Neural cell (in vitro differentiated cells): ENCODE measurements at regions not wholly inside any gene's neighbourhood (a gene's known extent, or its start where the extent isn't known, plus 50 kb on each side); places are given as distances from the start of the nearest gene placed in this dataset.
"Not testable (repeated sequence)": the region's sequence is repeated elsewhere in the genome, so short reads cannot be mapped to it uniquely, and the experiment has no call there.

Source experiments
- H2AFZ ChIP-seq: fragments of 200-600, 300-800 bp; sonication (generic), shearing (Covaris generic); 2 replicates; pipeline ENCODE4 v1.6.0; 2014; ENCODE audit warnings: low read depth, mild to moderate bottlenecking, antibody characterized with exemption, low read length, moderate library complexity
- H3F3A ChIP-seq: fragments of 200-600 bp; shearing (Covaris generic); 2 replicates; pipeline ENCODE4 v1.6.1; 2016; ENCODE audit warnings: mild to moderate bottlenecking, moderate library complexity, mixed read lengths, antibody characterized with exemption, low read length; ENCODE audit not compliant: insufficient read depth, poor library complexity, severe bottlenecking
- H3K27ac ChIP-seq: fragments of 200-600, 300-800 bp; sonication (generic), shearing (Covaris generic); 2 replicates; pipeline ENCODE4 v1.5.1; 2014; ENCODE audit warnings: mild to moderate bottlenecking, low read length, moderate library complexity
- H3K27me3 ChIP-seq: fragments of 300-800, 200-600 bp; sonication (generic), shearing (Covaris generic); 2 replicates; pipeline ENCODE4 v1.6.0; 2014; ENCODE audit warnings: mild to moderate bottlenecking, low read depth, low read length, moderate library complexity; ENCODE audit not compliant: insufficient read depth
- H3K36me3 ChIP-seq: fragments of 300-800, 200-600 bp; sonication (generic), shearing (Covaris generic); 2 replicates; pipeline ENCODE4 v1.5.1; 2014; ENCODE audit warnings: mild to moderate bottlenecking, antibody characterized with exemption, low read length, moderate library complexity; ENCODE audit not compliant: insufficient read depth
- H3K4me2 ChIP-seq: fragments of 300-800, 200-600 bp; sonication (generic), shearing (Covaris generic); 2 replicates; pipeline ENCODE4 v1.6.0; 2014; ENCODE audit warnings: mild to moderate bottlenecking, low read length
- H3K4me3 ChIP-seq: fragments of 300-800, 200-600 bp; sonication (generic), shearing (Covaris generic); 2 replicates; pipeline ENCODE4 v1.5.1; 2014; ENCODE audit warnings: mild to moderate bottlenecking, low read length, moderate library complexity
- H3K79me2 ChIP-seq: fragments of 200-600 bp; shearing (Covaris generic); replicated peaks from 2 replicates; pipeline ENCODE4 v1.6.0; 2014; ENCODE audit warnings: mild to moderate bottlenecking, low read length, moderate library complexity; ENCODE audit not compliant: insufficient read depth
- H3K9ac ChIP-seq: fragments of 300-800, 200-600 bp; sonication (generic), shearing (Covaris generic); 2 replicates; pipeline ENCODE4 v1.6.1; 2016; ENCODE audit warnings: mild to moderate bottlenecking, low read length, mixed read lengths
- H3K9me2 ChIP-seq: fragments of 200-600 bp; shearing (Covaris generic); 2 replicates; pipeline ENCODE4 v1.6.1; 2016; ENCODE audit warnings: mild to moderate bottlenecking, low read length, mixed read lengths; ENCODE audit not compliant: insufficient read depth
- H3K9me3 ChIP-seq: fragments of 200-600, 300-800 bp; sonication (generic), shearing (Covaris generic); 2 replicates; pipeline ENCODE4 v1.6.1; 2016; ENCODE audit warnings: mild to moderate bottlenecking, mixed run types, low read length, moderate library complexity, mixed read lengths
- H4K20me1 ChIP-seq: fragments of 200-600 bp; shearing (Covaris generic); 2 replicates; pipeline ENCODE4 v1.6.1; 2016; ENCODE audit warnings: mild to moderate bottlenecking, mixed run types; ENCODE audit not compliant: insufficient read depth
- CTCF ChIP-seq: fragments of 450-650 bp; IDR thresholded peaks from 2 replicates; pipeline ENCODE4 v1.5.1; 2014; ENCODE audit warnings: antibody characterized with exemption, mild to moderate bottlenecking, moderate library complexity; ENCODE audit not compliant: poor library complexity, severe bottlenecking
- EP300 ChIP-seq: fragments of 450-650 bp; conservative IDR thresholded peaks from 2 replicates; pipeline ENCODE4 v1.6.1; 2014; ENCODE audit warnings: antibody characterized with exemption, mild to moderate bottlenecking, moderate library complexity; ENCODE audit not compliant: poor library complexity, severe bottlenecking
- EZH2 ChIP-seq: fragments of 200-600, 300-800 bp; shearing (Covaris generic), sonication (generic); IDR thresholded peaks from 2 replicates; pipeline ENCODE4 v1.6.1; 2014; ENCODE audit warnings: antibody characterized with exemption, low read length, borderline replicate concordance, mild to moderate bottlenecking; ENCODE audit not compliant: insufficient read depth, poor library complexity, severe bottlenecking
- MXI1 ChIP-seq: fragments of 450-650 bp; conservative IDR thresholded peaks from 2 replicates; pipeline ENCODE4 v1.6.1; 2014; ENCODE audit warnings: antibody characterized with exemption, mild to moderate bottlenecking; ENCODE audit not compliant: poor library complexity, severe bottlenecking
- POLR2AphosphoS5 ChIP-seq: IDR thresholded peaks from 2 replicates; pipeline ENCODE4 v1.6.1; 2012
- RAD21 ChIP-seq: fragments of 450-650 bp; conservative IDR thresholded peaks from 2 replicates; pipeline ENCODE4 v1.6.1; 2014; ENCODE audit warnings: antibody characterized with exemption, mild to moderate bottlenecking, moderate library complexity
- REST ChIP-seq: IDR thresholded peaks from 2 replicates; pipeline ENCODE4 v1.6.1; 2012; ENCODE audit warnings: borderline replicate concordance
- SMC3 ChIP-seq: fragments of 450-650 bp; conservative IDR thresholded peaks from 2 replicates; pipeline ENCODE4 v1.6.1; 2014; ENCODE audit warnings: antibody characterized with exemption, mild to moderate bottlenecking, moderate library complexity; ENCODE audit not compliant: poor library complexity
- TAF1 ChIP-seq: IDR thresholded peaks from 2 replicates; pipeline ENCODE4 v1.6.1; 2012; ENCODE audit warnings: low read depth

- no peak overlapping the region for H3K4me3 ChIP-seq
- no peaks in the 10 kb centered on the region for H4K20me1 ChIP-seq
- H3K9me3 ChIP-seq, result no peaks in the 10 kb centered on the region
- TF ChIP-seq SMC3 (no peak), MXI1 (no peak), RAD21 (no peak), EP300 (no peak), TAF1 (no peak), REST (no peak), POLR2AphosphoS5 (no peak), CTCF (no peak), EZH2 (no peak)
- no peaks in the 10 kb centered on the region for H3F3A ChIP-seq
- no peaks in the 10 kb centered on the region for H3K36me3 ChIP-seq
- no peak overlapping the region for H2AFZ ChIP-seq
- no peaks in the 10 kb centered on the region for H3K79me2 ChIP-seq
- no peak overlapping the region for H3K4me2 ChIP-seq
- no peak overlapping the region for H3K27ac ChIP-seq
- H3K27me3 ChIP-seq, result no peaks in the 10 kb centered on the region
- H3K9me2 ChIP-seq, result no peaks in the 10 kb centered on the region
- no peak overlapping the region for H3K9ac ChIP-seq
Observed at GRCh38 chrX:121763671-121764070, 716.3 kb downstream of the GLUD2 start.

- not testable (repeated sequence) for H3K79me2 ChIP-seq, H2AFZ ChIP-seq, H3K27me3 ChIP-seq, H3K4me3 ChIP-seq, H3K9me3 ChIP-seq, H3K27ac ChIP-seq, H3K36me3 ChIP-seq, H4K20me1 ChIP-seq, H3K9ac ChIP-seq, H3K4me2 ChIP-seq, H3K9me2 ChIP-seq, H3F3A ChIP-seq
Observed at GRCh38 chrX:121768210-121768609, 720.8 kb downstream of the GLUD2 start.

GRCh38 chrX:121781991-121782390 is 734.6 kb downstream of the GLUD2 start:
- H3K27me3 ChIP-seq, result no peaks in the 10 kb centered on the region
- no peak for TF ChIP-seq EZH2
- TF ChIP-seq TAF1, result no peak
- no peak for TF ChIP-seq REST
- H3K9me3 ChIP-seq, result no peaks in the 10 kb centered on the region
- no peaks in the 10 kb centered on the region for H3K9me2 ChIP-seq
- H3K9ac ChIP-seq, result no peak overlapping the region
- H2AFZ ChIP-seq, result no peak overlapping the region
- H3K4me2 ChIP-seq, result no peak overlapping the region
- H3K27ac ChIP-seq, result no peak overlapping the region
- H3F3A ChIP-seq, result no peaks in the 10 kb centered on the region
- no peaks in the 10 kb centered on the region for H3K79me2 ChIP-seq
- no peaks in the 10 kb centered on the region for H3K36me3 ChIP-seq
- H4K20me1 ChIP-seq, result no peaks in the 10 kb centered on the region
- H3K4me3 ChIP-seq, result no peak overlapping the region
